Natural killer cell (primary cell): ENCODE measurements at regions not wholly inside any gene's neighbourhood (a gene's known extent, or its start where the extent isn't known, plus 50 kb on each side); places are given as distances from the start of the nearest gene placed in this dataset.
A peak's percentile ranks its signal among the peaks of the same experiment; 100 is the strongest.

Source experiments
- ATAC-seq, 3 donors: fragments of 150-1000 bp in 2 of 3; fragments of 200-7000 bp in 1 of 3; cut with Tn5 transposase; 1 replicate in 1 of 3; 2 replicates in 2 of 3; pipeline ENCODE4 v1.10.0; 2021; ENCODE audit warnings: mild to moderate bottlenecking in 2 of 3, moderate library complexity in 2 of 3
- DNase-seq, 2 donors: peaks; one replicate each; pipeline versions ENCODE4 v3.0.0 to v3.0.0-alpha.2; 2013 to 2021; ENCODE audit warnings: mixed read lengths in 1 of 2
- H3K27ac ChIP-seq: one replicate; pipeline ENCODE4 v1.5.1; 2013; ENCODE audit warnings: mild to moderate bottlenecking, low read length
- H3K27me3 ChIP-seq: one replicate; pipeline ENCODE4 v1.6.1; 2013; ENCODE audit warnings: low read length; ENCODE audit not compliant: control insufficient read depth, insufficient read depth
- H3K36me3 ChIP-seq: one replicate; pipeline ENCODE4 v1.6.1; 2013; ENCODE audit warnings: low read length; ENCODE audit not compliant: control insufficient read depth, insufficient read depth
- H3K4me1 ChIP-seq: one replicate; pipeline ENCODE4 v1.6.1; 2013; ENCODE audit warnings: low read length; ENCODE audit not compliant: control insufficient read depth, insufficient read depth
- H3K4me3 ChIP-seq: one replicate; pipeline ENCODE4 v1.5.1; 2013; ENCODE audit warnings: low read length
- H3K9me3 ChIP-seq: one replicate; pipeline ENCODE4 v1.6.1; 2013; ENCODE audit warnings: low read length; ENCODE audit not compliant: control insufficient read depth, insufficient read depth
- H3K27ac Mint-ChIP-seq, 2 donors: one replicate each; pipeline ENCODE4 v1.8.0; 2022; ENCODE audit warnings: mild to moderate bottlenecking in 2 of 2, mixed read lengths in 2 of 2, moderate library complexity in 1 of 2
- H3K27me3 Mint-ChIP-seq, 2 donors: one replicate each; pipeline ENCODE4 v1.8.0; 2022; ENCODE audit warnings: low read depth in 2 of 2, mixed read lengths in 2 of 2
- H3K36me3 Mint-ChIP-seq: one replicate; pipeline ENCODE4 v1.8.0; 2022; ENCODE audit warnings: mixed read lengths
- H3K4me1 Mint-ChIP-seq, 2 donors: one replicate each; pipeline ENCODE4 v1.8.0; 2022; ENCODE audit warnings: mixed read lengths in 2 of 2
- H3K4me3 Mint-ChIP-seq: one replicate; pipeline ENCODE4 v1.8.0; 2022; ENCODE audit warnings: mild to moderate bottlenecking, moderate library complexity, mixed read lengths
- H3K9me3 Mint-ChIP-seq, 2 donors: one replicate each; pipeline ENCODE4 v1.8.0; 2022; ENCODE audit warnings: mixed read lengths in 2 of 2
- CTCF ChIP-seq: fragments of 200-600 bp; IDR thresholded peaks from one replicate; pipeline ENCODE4 v1.8.0; 2022; ENCODE audit warnings: antibody characterized with exemption
- WGBS: methylation state at CpG from one replicate; pipeline ENCODE4 v1.1.7; 2013; ENCODE audit warnings: missing lambda C conversion rate; ENCODE audit not compliant: insufficient coverage; 5-methylcytosine and 5-hydroxymethylcytosine counted together
- intact Hi-C: fragments of 100-400 bp; cut with micrococcal nuclease; formaldehyde crosslinking; loops from one replicate; pipeline ENCODE4 v1.14.2; 2022

GRCh38 chr6:1547785-1548184, 61.9 kb upstream of the FOXC1 start:
- no peak for TF ChIP-seq CTCF
- WGBS, result 90% methylated on average over 8 of the region's 8 CpGs
- intact Hi-C loops, result no loop called here

GRCh38 chr6:1551249-1551648, 58.5 kb upstream of the FOXC1 start:
- Mint-ChIP-seq H3K4me3 (no peak overlapping the region), H3K4me1 (peaks cover 40 to 41% of the 10 kb centered on the region in 2 donors), H3K9me3 (no peaks in the 10 kb centered on the region), H3K27me3 (no peaks in the 10 kb centered on the region), H3K27ac (no peak overlapping the region), H3K36me3 (no peaks in the 10 kb centered on the region)
- H3K4me3 ChIP-seq, result no peak overlapping the region
- ATAC-seq, result no peak
- peaks cover 35% of the 10 kb centered on the region for H3K4me1 ChIP-seq
- H3K27ac ChIP-seq, result no peak overlapping the region
- TF ChIP-seq CTCF, result no peak
- no peaks in the 10 kb centered on the region for H3K27me3 ChIP-seq
- H3K36me3 ChIP-seq, result no peaks in the 10 kb centered on the region
- 100% methylated on average over 2 of the region's 2 CpGs for WGBS
- no peak for DNase-seq
- no peaks in the 10 kb centered on the region for H3K9me3 ChIP-seq
- intact Hi-C loops, result no loop called here

More at GRCh38 chr6:1547785-1548184, 61.9 kb upstream of the FOXC1 start:
- no peaks in the 10 kb centered on the region for H3K27me3 ChIP-seq
- no peak overlapping the region for H3K27ac Mint-ChIP-seq
- H3K9me3 ChIP-seq, result no peaks in the 10 kb centered on the region
- H3K4me3 ChIP-seq, result no peak overlapping the region
- no peaks in the 10 kb centered on the region for H3K36me3 Mint-ChIP-seq
- no peak overlapping the region for H3K27ac ChIP-seq
- H3K4me1 ChIP-seq, result peaks cover 8% of the 10 kb centered on the region
- H3K4me1 Mint-ChIP-seq, result peaks cover 14 to 19% of the 10 kb centered on the region in 2 donors
- H3K9me3 Mint-ChIP-seq, result no peaks in the 10 kb centered on the region
- H3K27me3 Mint-ChIP-seq, result no peaks in the 10 kb centered on the region
- DNase-seq (no peak), ATAC-seq (no peak)
- no peaks in the 10 kb centered on the region for H3K36me3 ChIP-seq
- no peak overlapping the region for H3K4me3 Mint-ChIP-seq

- Histone ChIP-seq H3K4me3 (no peak overlapping the region), H3K9me3 (no peaks in the 10 kb centered on the region), H3K4me1 (peaks cover 35% of the 10 kb centered on the region), H3K36me3 (no peaks in the 10 kb centered on the region), H3K27me3 (no peaks in the 10 kb centered on the region), H3K27ac (no peak overlapping the region)
- peaks cover 40 to 41% of the 10 kb centered on the region in 2 donors for H3K4me1 Mint-ChIP-seq
- 77% methylated on average over 4 of the region's 4 CpGs for WGBS
- H3K4me3 Mint-ChIP-seq, result peak overlapping the region; percentile 56
- peak in 1 of 2 donors; percentile 55 for DNase-seq
- H3K9me3 Mint-ChIP-seq, result no peaks in the 10 kb centered on the region
- peak; percentile 37 for TF ChIP-seq CTCF
- H3K27me3 Mint-ChIP-seq, result no peaks in the 10 kb centered on the region
- H3K27ac Mint-ChIP-seq, result peak overlapping the region; percentile 96
- intact Hi-C loops, result no loop called here
- H3K36me3 Mint-ChIP-seq, result no peaks in the 10 kb centered on the region
- ATAC-seq, result peak in 2 of 3 donors; percentile 34 to 36
These were observed 57.4 kb upstream of the FOXC1 start for GRCh38 chr6:1552296-1552761.

DNA sequence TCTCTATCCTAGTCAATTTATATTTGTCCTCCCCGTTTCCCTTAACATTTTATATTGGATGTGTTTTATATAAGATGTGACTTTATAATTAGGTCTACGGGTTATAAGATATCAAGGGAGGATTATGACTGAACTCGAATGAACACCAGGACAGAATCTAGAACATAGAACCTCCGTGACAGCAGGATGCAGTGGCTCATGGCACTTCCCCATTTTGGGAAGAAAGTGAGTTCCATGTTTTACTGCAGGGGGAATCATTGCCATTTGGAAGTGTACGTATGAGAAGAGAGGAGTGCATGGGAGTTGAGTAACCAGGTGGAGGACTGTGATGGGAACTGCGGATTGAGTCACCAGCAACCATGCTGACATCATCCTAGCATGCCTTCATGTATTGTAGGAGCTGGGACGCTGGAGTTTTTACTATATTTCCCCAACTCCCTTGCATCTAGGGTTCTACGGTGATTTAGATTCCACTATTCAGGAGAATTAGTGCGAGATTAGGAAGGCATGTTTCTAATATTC, 56.1 kb upstream of the FOXC1 start:
- peaks cover 41 to 45% of the 10 kb centered on the region in 2 donors for H3K4me1 Mint-ChIP-seq
- H3K36me3 Mint-ChIP-seq, result no peaks in the 10 kb centered on the region

More for the DNA sequence above, 56.1 kb upstream of the FOXC1 start:
- intact Hi-C loops, result loop anchor here (1.0 kb wide), 1 partner anchor 29 kb away; no protein-coding TSS in a partner anchor
- no peaks in the 10 kb centered on the region for H3K36me3 ChIP-seq
- no peaks in the 10 kb centered on the region for H3K9me3 Mint-ChIP-seq
- no peak overlapping the region for H3K27ac ChIP-seq
- peak overlapping the region; percentile 93 for H3K4me3 Mint-ChIP-seq
- H3K27me3 Mint-ChIP-seq, result no peaks in the 10 kb centered on the region
- no peak for ATAC-seq
- TF ChIP-seq CTCF, result no peak
- peak overlapping the region; percentile 96 for H3K27ac Mint-ChIP-seq
- no peaks in the 10 kb centered on the region for H3K27me3 ChIP-seq
- no peak overlapping the region for H3K4me3 ChIP-seq
- H3K9me3 ChIP-seq, result peaks cover 2% of the 10 kb centered on the region
- peaks cover 35% of the 10 kb centered on the region for H3K4me1 ChIP-seq
- 90% methylated on average over 8 of the region's 9 CpGs for WGBS
- no peak for DNase-seq
